DMS53 (cell line): ENCODE measurements at regions not wholly inside any gene's neighbourhood (a gene's known extent, or its start where the extent isn't known, plus 50 kb on each side); places are given as distances from the start of the nearest gene placed in this dataset.
A peak's percentile ranks its signal among the peaks of the same experiment; 100 is the strongest.
"Not testable (repeated sequence)": the region's sequence is repeated elsewhere in the genome, so short reads cannot be mapped to it uniquely, and the experiment has no call there.

Experiments used
- DNase-seq: peaks from one replicate; lab custom pipeline; 2025; lab: John Stamatoyannopoulos, UW

DNA sequence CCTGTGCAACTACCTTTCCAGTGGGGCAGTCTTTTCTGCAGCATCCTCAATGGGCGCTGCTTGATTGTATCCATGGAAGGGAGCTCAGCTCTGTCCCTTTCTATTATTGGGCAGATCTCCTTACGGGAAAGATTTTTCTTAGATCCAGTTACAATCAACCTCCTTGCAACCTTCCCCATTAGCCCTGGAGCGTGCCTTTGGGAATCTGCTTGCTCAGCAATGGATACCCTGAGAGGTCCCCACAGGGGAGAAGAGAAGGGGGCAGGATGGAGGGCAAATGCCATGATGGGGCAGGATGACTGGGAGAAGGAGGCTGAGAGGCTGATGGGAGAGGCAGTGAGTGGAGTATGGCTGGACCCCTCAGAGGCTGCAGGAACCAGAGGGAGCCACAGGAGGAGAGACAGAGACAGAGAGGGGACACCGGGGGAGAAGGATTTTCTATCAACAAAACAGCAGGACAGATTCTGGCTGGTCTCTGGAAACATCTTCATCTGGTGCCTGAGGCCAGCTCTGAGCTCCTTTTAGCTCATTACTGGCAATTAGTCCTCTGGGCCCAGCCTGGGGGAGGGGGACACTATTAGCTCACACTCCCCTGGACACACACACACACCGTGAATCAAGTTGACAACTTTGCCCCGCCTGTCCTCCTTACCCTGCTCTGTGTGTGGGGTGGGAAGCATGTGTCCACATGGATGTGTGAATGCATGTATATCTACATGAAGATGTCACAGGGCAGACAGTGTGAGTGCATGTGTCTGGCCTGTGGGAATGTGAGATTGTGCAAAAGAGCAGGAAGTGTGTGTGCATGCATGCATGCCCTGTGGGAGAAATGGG is 80.8 kb upstream of the PAX2 start:
- DNase-seq = no peak

DNA sequence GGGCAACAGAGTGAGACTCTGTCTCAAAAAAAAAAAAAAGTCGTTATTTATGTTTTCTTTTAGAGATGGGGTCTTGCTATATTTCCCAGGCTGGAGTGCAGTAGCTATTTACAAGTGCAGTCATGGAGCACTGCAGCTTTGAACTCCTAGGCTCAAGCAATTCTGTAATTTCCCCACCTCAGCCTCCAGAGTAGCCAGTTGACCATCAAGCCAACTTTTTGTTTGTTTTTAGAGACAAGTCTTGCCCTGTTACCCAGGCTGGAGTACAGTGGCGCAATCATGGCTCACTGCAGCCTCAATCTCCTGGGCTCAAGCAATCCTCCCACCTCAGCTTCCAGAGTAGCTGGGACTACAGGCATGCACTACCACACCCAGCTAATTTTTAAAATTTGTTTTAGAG is 78.7 kb upstream of the PAX2 start:
- DNase-seq = not testable (repeated sequence)

DNA sequence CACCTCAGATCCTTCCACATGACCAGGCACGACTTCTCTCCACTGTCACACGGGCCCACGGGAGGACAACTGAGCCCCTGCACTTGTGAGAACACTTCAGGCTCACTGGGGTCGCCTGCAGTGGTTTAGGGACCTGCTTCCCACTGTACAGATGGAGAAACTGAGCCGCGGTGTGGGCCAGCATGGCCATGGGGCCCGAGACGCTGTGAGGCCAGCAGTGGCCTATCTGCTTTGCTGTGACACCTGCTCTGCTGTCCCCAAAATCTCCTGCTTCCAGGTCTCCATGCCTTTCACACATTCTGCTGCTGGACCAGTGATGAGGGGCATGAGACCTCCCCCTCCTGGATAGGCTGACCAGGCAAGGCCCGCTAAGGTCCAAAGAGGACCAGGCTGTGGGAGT is 75.8 kb upstream of the PAX2 start:
- DNase-seq = no peak

DNA sequence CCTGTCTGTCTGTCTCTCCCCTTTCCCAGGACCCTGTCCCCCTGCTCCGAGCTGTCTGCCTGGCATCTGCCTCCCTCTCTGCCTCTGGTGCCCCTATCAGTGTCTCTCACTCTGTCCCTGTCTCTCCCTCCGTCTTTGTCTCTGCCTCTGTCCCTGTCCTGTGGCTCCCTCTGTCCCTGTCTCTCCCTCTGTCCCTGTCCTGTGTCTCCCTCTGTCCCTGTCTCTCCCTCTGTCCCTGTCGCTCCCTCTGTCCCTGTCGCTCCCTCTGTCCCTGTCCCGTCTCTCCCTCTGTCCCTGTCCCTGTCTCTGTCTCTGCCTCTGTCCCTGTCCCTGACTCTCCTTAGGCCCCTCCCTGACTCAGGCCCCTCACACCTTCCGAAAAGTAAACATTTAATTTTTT is 75.0 kb upstream of the PAX2 start:
- no peak for DNase-seq

DNA sequence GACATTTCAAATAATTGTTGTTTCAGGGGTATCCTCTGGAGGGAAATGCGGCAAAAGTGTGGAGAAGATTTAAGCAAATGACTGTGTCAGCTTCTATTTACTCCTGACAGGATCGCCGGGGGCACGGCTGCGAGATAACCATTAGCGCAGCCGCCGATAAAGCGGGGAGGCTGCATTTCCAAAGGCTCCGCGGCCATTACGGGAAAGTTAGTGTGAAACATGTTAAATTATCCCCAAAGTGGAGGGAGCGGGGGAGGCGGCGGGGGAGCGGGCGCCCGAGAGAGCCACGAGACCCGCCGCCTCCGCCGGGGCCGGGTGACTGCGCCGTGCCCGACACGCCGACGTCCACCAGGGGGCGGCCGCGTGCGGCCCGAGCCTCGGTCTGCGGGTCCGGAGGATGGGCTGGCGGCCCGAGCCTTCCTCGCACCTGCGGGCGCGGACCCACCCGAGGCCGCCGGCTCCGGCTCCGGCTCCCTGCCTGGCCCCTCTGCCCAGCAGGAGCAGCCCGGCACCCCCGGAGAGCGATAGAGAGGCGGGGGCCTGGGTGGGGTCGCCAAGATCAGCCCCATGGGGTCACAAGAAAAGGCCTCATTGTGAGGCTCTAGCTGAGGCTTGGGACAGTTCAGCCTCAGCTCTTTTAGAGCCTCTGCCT is 74.4 kb upstream of the PAX2 start:
- peak; percentile 51 for DNase-seq

DNA sequence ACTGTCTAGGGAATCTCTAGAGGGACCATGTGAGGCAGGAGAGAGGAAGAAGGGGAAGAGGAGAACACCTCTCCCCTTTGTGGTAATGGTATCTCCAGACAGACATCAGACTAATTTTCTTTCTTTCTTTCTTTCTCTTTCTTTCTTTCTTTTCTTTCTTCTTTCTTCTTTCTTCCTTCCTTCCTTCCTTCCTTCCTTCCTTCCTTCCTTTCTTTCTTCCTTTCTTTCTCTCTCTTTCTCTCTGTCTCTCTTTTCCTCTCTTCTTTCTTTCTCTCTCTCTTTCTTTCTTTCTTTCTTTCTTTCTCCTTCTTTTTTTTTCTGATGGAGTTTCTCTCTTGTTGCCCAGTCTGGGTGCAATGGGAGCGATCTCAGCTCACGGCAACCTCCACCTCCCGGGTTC is 73.2 kb upstream of the PAX2 start:
- no peak for DNase-seq

DNA sequence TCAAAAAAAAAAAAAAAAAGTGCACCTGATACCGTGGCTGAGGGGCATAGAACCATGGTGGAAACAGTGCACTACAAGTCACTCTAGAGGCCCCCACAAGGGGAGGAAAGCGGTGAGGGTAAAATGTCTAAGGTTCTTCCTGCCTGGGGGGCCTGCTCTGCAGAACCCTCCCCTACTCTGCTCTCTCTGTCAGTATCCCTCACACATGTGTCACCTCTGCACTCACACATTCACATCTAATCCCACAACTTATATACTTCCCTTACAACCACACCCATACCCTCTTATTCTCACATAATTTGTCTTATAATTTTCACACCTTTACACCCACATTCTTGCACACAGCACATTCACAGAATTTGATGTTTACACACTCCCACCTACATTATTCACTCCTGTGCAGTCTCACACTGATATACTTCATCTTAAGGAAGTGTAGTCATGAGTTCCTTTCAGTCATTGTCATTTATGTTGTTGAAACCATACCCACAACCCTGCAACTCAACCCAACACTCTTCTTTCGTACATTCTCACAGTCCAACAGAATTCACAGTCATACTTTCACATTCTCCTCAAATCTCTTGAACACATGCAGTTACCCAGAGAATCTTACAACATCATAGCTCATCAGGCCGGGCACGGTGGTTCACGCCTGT is 68.0 kb upstream of the PAX2 start:
- DNase-seq = no peak

DNA sequence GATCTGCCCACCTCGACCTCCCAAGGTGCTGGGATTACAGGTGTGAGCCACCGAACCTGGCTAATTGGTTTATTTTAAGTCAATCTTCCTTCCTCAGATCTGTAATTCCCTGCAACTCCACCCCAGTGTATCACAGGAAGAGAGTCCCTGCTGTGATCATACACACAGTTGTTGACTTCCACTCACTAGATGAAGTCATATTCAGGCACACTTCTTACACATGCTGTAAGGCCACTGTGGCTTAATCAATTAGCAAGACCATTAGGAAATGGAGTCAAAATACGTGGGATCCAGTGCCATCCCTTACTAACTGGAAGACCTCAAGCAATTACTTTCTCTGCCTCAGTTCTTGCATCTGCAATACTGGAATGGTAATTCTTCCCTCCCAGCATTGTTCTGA is 66.1 kb upstream of the PAX2 start:
- no peak for DNase-seq

DNA sequence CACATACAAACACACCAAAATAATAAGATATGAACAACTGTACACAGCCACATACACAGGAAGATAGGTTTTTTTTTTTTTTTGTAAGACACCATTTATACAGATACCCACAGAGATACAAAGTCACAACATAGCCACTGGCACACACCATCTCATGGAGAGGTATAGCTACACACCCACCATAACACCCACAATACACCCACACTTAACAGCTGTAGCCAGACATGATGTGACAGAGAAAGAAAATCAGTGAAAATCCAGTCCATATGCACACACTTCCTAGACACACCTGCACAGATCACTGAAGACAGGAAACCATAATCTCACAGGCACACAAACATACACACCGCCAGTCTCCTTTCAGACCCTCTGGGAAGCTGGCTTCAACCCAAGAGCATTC is 62.4 kb upstream of the PAX2 start:
- DNase-seq = no peak

DNA sequence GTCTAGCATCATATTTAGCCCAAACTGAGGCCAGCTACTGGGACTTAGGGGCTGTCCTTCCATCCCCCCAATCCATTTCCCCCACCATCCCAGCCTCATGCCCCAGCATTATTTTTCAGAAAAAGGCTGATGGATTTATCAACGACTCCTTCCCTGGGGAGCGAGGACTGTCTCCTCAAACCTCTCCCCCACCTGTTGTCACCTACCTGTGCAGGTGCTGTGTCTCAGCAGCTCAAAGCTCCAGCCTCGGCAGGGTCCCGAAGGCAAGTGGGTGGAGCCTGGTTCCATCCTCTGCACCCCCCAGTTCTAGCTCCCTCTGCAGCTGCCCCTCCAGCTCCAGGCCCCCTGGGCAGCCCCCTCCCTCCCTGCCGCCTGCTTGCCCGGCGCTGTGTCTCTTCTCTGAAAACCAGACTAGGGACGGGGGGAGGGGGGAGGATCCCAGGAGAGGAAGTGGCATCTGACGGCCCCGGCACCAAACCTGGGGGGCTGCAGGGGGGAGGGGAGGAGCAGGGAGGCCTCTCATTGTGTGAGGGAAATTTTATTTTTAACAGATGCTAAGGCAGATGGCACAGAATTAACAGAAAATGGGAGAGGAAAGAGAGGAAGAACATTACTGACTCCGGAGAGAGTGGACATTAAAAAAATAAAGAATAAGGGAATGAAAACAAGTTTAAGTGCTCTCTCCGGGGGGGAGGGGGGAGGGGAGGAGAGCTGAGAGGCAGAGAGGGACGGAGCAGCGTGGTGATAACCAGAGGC is 61.7 kb upstream of the PAX2 start:
- DNase-seq = no peak

DNA sequence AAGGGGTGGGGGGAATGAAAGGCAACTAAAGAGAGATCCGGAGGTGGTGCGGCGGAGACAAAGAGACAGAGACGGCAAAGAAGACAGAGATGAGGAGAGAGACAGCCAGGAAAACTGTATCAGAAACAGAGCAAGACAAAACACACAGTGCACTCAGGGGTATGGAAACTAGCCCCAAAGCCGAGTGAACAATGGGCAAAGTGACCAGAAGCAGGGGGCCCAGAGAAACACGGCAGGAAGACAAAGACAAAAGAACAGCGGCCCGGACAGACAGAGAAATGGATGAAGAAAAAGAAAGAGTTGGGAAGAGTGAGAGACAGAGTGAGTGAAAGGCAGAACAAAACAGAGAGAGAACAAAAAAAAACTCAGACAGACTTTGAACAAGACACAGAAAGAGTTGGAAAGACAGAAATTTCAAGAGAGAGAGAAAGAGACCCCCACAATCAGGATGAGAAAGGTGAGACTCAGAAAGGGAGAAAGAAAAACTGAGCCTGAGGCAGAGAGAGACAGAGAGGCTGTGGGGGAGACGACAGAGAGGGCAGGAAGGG is 60.6 kb upstream of the PAX2 start:
- DNase-seq = no peak

DNA sequence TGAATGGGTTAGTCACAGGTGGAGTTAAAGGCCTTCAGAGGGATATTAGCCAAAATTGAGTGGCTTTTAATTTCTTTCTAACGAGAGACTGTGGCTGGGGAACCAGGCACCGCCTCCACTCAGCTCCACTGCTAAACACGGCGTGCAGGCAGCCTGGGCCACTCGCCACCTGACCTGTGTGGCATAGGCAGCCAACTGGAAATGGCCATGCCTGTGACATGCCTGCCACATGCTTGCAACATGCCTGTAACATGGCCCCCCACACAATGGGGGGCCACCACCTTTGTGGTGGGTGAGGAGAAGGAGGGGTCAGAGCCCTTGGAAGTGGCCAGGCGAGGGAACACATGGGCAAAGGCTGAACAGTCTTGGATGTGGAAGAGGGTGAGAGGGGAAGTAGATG is 60.1 kb upstream of the PAX2 start:
- no peak for DNase-seq

DNA sequence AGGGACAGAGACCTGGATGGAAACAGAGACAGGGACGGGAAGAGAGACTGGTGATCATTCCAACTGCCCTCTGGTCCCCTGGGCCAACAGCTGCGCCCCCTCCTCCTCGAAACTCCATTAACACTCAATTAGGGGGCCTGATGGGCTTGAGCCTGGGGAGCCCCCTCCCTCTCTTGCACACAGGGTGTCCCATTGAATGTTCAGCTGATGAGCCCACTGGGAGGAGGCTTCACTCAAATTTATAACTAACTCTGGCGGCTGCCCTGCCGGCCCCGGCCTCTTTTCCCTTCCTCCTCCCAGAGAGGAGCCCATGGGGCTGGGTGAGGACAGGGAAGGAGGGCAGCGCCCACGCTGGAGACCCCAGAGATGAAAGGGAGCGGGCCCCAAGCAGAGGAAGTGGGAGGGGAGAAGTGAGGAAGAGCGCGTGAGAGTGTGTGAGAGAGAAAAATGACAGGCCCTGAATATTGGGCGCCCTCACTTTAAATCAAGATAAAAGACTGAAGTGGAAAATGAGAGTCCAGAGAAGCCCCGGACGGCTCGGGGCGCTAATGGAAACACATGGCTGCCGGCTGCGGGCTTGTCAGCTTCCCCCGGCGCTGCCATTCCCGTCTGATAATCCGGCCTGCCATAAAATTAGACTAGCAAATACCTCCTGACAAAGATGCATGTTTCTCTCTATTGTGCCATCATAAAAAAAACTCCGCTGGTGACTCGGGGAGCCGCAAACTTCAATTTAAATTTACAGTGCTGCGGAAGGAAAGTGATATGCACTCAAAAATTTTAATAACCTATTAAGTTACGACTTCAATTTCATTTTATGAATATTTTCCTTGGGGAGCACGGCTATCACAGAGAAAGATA is 58.0 kb upstream of the PAX2 start:
- no peak for DNase-seq

DNA sequence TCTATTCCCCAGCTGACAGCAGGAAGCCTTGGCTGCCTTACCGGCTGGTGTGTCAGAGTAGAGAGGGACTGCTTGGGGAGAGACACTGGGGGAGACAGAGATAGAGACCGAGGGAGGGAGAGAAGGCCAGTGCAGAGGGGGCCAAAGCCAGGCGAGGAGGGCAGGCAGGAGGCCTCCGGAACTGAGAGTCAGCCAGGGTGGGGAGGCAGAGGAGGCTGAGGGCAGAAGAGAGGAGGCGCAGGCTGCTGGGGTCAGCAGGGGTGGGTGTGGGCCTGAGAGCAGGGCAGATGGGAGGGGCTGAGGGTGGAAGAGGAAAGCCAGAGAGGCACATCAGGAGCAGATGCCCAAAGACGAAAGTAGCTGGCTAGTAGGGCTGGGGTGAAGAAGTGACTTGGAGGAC is 57.2 kb upstream of the PAX2 start:
- no peak for DNase-seq

DNA sequence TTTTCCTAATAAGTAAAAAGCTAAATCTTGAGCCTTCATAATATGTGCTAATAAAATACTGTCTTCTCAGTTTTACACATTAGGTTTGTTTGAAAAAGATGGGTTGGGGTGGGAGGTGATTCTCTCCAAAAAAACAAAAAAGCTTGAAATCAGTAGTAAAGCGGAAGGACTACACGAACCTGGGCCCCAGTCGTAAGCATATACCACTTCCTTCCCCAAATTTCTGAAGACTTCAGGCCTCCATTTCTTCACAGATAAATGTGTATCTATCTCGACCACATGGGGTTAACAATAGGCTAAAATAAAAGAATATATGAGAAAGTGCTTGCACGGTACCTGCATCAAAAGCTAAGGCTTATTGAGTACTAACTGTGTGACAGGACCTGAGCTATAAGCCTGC is 51.6 kb upstream of the PAX2 start:
- DNase-seq = no peak
